Peyer's patch (tissue), 4 donors: ENCODE measurements at regions not wholly inside any gene's neighbourhood (a gene's known extent, or its start where the extent isn't known, plus 50 kb on each side); places are given as distances from the start of the nearest gene placed in this dataset.

Source experiments
- CTCF ChIP-seq, 6 experiments: fragments of 450-650 bp in 4 of 6; fragments of 200-600 bp in 2 of 6; sonication (generic) in 1 of 6; IDR thresholded peaks; one replicate each; pipeline ENCODE4 v1.5.1; 2017 to 2019; ENCODE audit warnings: antibody characterized with exemption in 6 of 6, mild to moderate bottlenecking in 3 of 6, moderate library complexity in 1 of 6
- POLR2A ChIP-seq, 2 donors: fragments of 450-650 bp; IDR thresholded peaks; one replicate each; pipeline ENCODE4 v1.5.1; 2017; ENCODE audit warnings: antibody characterized with exemption in 2 of 2, mild to moderate bottlenecking in 2 of 2, moderate library complexity in 2 of 2

GRCh38 chr2:162932416-162932815, 93.8 kb upstream of the KCNH7 start:
- no peak for TF ChIP-seq CTCF (IDR thresholded peaks at IDR 0.05)
- no peak for TF ChIP-seq POLR2A (IDR thresholded peaks at IDR 0.05)
